GM12892 (cell line): ENCODE measurements at regions not wholly inside any gene's neighbourhood (a gene's known extent, or its start where the extent isn't known, plus 50 kb on each side); places are given as distances from the start of the nearest gene placed in this dataset.

Experiments used
- POLR2A ChIP-seq: IDR thresholded peaks from 2 replicates; pipeline ENCODE4 v1.6.1; 2011; ENCODE audit warnings: low read depth, low read length, control low read depth
- POLR2AphosphoS5 ChIP-seq: IDR thresholded peaks from 2 replicates; pipeline ENCODE4 v1.6.1; 2011; ENCODE audit warnings: low read depth, low read length, control low read depth
- TAF1 ChIP-seq: IDR thresholded peaks from 2 replicates; pipeline ENCODE4 v1.6.1; 2011; ENCODE audit warnings: low read depth, mild to moderate bottlenecking, control low read depth, low read length, borderline replicate concordance

DNA sequence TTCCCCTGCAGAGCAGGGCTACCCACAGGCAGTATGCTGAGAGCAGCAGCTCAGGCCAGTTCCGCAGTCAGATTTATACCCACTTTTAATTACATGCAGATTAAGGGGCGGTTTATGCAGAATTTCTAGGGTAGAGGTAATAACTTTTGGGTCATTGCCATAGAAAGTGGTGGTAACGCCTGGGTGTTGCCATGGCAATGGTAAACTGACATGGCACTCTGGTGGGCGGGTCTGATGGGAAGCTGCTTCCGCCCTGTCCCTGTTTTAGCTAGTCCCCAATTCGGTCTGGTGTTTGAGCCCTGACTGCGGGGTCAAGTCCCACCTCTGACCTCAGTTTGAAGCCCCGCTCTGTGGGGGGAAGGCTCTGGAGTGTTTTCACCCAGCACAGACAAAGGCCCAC lies 141.1 kb upstream of the VSTM2B start:
- TF ChIP-seq TAF1 (no peak), POLR2AphosphoS5 (no peak), POLR2A (no peak)
